ENCODE measurements at regions not wholly inside any gene's neighbourhood (a gene's known extent, or its start where the extent isn't known, plus 50 kb on each side); places are given as distances from the start of the nearest gene placed in this dataset.

DNA sequence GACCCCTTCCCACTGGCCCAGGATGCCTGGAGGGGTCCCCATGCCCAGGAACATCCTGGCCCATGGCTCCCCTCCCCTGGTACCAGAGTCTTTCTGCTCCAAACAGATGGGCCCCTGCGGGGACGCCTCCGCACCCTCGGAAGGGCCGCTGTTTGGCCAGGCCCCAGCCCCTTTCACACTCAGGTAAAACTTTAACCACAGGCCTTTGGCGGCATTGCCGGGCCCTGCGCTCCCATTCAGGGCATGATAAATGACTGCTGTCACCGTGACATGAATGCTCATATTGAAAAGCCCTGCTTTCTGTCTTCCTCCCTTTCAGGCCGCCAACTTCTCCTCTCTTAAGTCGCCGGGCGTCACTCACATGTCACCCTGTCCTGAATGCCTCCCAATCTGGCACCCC is 141.5 kb upstream of the TOP1 start (continued):
- no peak for TF ChIP-seq KDM4B (CRISPR knock-in tag; IDR thresholded peaks at IDR 0.05)
- TF ChIP-seq, protein P1, sequence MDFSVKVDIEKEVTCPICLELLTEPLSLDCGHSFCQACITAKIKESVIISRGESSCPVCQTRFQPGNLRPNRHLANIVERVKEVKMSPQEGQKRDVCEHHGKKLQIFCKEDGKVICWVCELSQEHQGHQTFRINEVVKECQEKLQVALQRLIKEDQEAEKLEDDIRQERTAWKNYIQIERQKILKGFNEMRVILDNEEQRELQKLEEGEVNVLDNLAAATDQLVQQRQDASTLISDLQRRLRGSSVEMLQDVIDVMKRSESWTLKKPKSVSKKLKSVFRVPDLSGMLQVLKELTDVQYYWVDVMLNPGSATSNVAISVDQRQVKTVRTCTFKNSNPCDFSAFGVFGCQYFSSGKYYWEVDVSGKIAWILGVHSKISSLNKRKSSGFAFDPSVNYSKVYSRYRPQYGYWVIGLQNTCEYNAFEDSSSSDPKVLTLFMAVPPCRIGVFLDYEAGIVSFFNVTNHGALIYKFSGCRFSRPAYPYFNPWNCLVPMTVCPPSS (IDR thresholded peaks at IDR 0.05), result no peak
- TF ChIP-seq KDM5B (CRISPR knock-in tag; IDR thresholded peaks at IDR 0.05; ENCODE audit: borderline replicate concordance), result no peak
- TF ChIP-seq ZNF12 (CRISPR knock-in tag; IDR thresholded peaks at IDR 0.05), result no peak
- TF ChIP-seq ZNF350 (CRISPR knock-in tag; IDR thresholded peaks at IDR 0.05; ENCODE audit: borderline replicate concordance, low read depth), result peak; percentile 23; the same call in 1 of the 2 replicates
- TF ChIP-seq, protein P2, sequence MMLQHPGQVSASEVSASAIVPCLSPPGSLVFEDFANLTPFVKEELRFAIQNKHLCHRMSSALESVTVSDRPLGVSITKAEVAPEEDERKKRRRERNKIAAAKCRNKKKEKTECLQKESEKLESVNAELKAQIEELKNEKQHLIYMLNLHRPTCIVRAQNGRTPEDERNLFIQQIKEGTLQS (CRISPR knock-in tag; IDR thresholded peaks at IDR 0.05), result no peak
- no peak for TF ChIP-seq HDAC1 (CRISPR knock-in tag; IDR thresholded peaks at IDR 0.05)
- no peak for TF ChIP-seq ERF (CRISPR knock-in tag; IDR thresholded peaks at IDR 0.05)
- peak; percentile 23; the same call in 1 of the 2 replicates for TF ChIP-seq PHF8 (CRISPR knock-in tag; IDR thresholded peaks at IDR 0.05)
- TF ChIP-seq, protein P3, sequence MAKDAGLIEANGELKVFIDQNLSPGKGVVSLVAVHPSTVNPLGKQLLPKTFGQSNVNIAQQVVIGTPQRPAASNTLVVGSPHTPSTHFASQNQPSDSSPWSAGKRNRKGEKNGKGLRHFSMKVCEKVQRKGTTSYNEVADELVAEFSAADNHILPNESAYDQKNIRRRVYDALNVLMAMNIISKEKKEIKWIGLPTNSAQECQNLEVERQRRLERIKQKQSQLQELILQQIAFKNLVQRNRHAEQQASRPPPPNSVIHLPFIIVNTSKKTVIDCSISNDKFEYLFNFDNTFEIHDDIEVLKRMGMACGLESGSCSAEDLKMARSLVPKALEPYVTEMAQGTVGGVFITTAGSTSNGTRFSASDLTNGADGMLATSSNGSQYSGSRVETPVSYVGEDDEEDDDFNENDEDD (CRISPR knock-in tag; IDR thresholded peaks at IDR 0.05; ENCODE audit: borderline replicate concordance), result peak; percentile 45; the same call in 1 of the 2 replicates
- no peak; the same call in 1 of the 2 replicates for TF ChIP-seq ZNF430 (CRISPR knock-in tag; IDR thresholded peaks at IDR 0.05)
- TF ChIP-seq ZNF615 (CRISPR knock-in tag; IDR thresholded peaks at IDR 0.05; ENCODE audit: borderline replicate concordance), result no peak
- TF ChIP-seq PAWR (CRISPR knock-in tag; IDR thresholded peaks at IDR 0.05; ENCODE audit: borderline replicate concordance), result no peak
- TF ChIP-seq FOXJ3 (CRISPR knock-in tag; IDR thresholded peaks at IDR 0.05; ENCODE audit: borderline replicate concordance), result no peak
- TF ChIP-seq WIZ (CRISPR knock-in tag; IDR thresholded peaks at IDR 0.05), result no peak
- TF ChIP-seq IRF2 (CRISPR knock-in tag; IDR thresholded peaks at IDR 0.05), result no peak
- TF ChIP-seq, protein P4, sequence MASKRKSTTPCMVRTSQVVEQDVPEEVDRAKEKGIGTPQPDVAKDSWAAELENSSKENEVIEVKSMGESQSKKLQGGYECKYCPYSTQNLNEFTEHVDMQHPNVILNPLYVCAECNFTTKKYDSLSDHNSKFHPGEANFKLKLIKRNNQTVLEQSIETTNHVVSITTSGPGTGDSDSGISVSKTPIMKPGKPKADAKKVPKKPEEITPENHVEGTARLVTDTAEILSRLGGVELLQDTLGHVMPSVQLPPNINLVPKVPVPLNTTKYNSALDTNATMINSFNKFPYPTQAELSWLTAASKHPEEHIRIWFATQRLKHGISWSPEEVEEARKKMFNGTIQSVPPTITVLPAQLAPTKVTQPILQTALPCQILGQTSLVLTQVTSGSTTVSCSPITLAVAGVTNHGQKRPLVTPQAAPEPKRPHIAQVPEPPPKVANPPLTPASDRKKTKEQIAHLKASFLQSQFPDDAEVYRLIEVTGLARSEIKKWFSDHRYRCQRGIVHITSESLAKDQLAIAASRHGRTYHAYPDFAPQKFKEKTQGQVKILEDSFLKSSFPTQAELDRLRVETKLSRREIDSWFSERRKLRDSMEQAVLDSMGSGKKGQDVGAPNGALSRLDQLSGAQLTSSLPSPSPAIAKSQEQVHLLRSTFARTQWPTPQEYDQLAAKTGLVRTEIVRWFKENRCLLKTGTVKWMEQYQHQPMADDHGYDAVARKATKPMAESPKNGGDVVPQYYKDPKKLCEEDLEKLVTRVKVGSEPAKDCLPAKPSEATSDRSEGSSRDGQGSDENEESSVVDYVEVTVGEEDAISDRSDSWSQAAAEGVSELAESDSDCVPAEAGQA (IDR thresholded peaks at IDR 0.05; ENCODE audit: low read depth), result no peak
- TF ChIP-seq, protein P4 (CRISPR knock-in tag; IDR thresholded peaks at IDR 0.05; ENCODE audit: borderline replicate concordance), result peak; percentile 71; the same call in 1 of the 2 replicates
- no peak for TF ChIP-seq ETV5 (CRISPR knock-in tag; IDR thresholded peaks at IDR 0.05; ENCODE audit: borderline replicate concordance)
- no peak for TF ChIP-seq ZNF780A (CRISPR knock-in tag; IDR thresholded peaks at IDR 0.05)
- no peak for TF ChIP-seq JUN (CRISPR knock-in tag; IDR thresholded peaks at IDR 0.05)
